Activated naive CD4-positive, alpha-beta T cell treated with anti-CD3 and anti-CD28 coated beads, Interleukin-2, amount 50 U/mL, for 72 hours (primary cell): ENCODE measurements at regions not wholly inside any gene's neighbourhood (a gene's known extent, or its start where the extent isn't known, plus 50 kb on each side); places are given as distances from the start of the nearest gene placed in this dataset.
A peak's percentile ranks its signal among the peaks of the same experiment; 100 is the strongest.

ENCODE experiments used
- ATAC-seq, 2 donors: fragments of 150-1000 bp; cut with Tn5 transposase; 2 replicates each; pipeline ENCODE4 v1.10.0; 2021; ENCODE audit warnings: mild to moderate bottlenecking in 2 of 2, moderate library complexity in 2 of 2
- DNase-seq, 2 donors: peaks; one replicate each; pipeline ENCODE4 v3.0.0; 2021 to 2022; ENCODE audit warnings: low spot score in 2 of 2
- H3K27ac Mint-ChIP-seq, 2 donors: one replicate each; pipeline ENCODE4 v1.8.0; 2022; ENCODE audit warnings: mild to moderate bottlenecking in 2 of 2, mixed read lengths in 2 of 2
- H3K36me3 Mint-ChIP-seq, 2 donors: one replicate each; pipeline ENCODE4 v1.8.0; 2022; ENCODE audit warnings: mixed read lengths in 2 of 2
- H3K9me3 Mint-ChIP-seq, 2 donors: one replicate each; pipeline ENCODE4 v1.8.0; 2022; ENCODE audit warnings: mixed read lengths in 2 of 2

GRCh38 chr12:39157696-39158342 lies 252.4 kb upstream of the CPNE8 start:
- ATAC-seq (no peak), DNase-seq (no peak)
- peaks cover 0 to 6% of the 10 kb centered on the region in 2 donors for H3K36me3 Mint-ChIP-seq
- no peak overlapping the region for H3K27ac Mint-ChIP-seq
- peaks cover 9 to 12% of the 10 kb centered on the region in 2 donors for H3K9me3 Mint-ChIP-seq

DNA sequence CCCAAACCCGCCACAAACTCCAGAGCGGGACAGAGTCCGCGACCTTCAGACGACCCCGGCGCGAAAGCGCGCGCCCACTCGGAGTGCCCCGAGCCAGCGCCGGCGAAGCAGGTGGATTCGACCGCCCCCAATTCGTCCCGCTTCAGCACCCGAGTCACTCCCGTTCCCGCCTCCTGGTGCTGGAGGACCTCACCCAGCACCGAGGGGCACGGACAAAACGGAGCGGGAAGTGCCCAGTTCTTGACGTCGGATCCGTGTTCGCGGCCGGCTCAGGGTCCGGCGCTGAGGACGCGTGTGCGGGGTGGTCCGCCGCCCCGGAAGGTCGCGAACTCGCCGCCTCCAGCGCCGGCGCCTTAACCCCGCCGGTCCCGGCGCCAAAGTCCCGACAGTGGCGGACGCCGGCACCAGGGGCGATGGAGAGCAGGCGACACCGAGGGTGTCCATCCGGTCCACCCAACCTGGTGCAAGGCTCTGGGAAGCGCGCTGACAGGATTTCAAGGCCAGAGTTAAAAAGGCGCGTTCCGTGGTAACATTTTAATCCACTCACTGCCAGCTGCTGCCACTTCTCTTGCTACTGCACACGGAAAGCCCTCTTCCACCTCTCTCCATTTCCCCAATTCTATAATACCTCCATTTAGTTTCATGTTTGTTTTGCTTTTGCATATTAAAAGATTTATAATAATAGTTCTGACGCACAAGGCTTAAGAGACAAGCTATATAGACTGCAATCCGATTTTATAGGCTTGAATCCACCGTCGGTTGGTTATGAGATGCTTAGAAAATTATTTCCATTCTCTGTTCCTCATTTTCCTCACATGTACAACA lies 240.0 kb upstream of the CPNE8 start:
- ATAC-seq: peak; percentile 45 to 86
- H3K9me3 Mint-ChIP-seq: peaks cover 25 to 33% of the 10 kb centered on the region in 2 donors
- peak in 1 of 2 donors; percentile 74 for DNase-seq
- no peak overlapping the region for H3K27ac Mint-ChIP-seq
- H3K36me3 Mint-ChIP-seq: peaks cover 12 to 15% of the 10 kb centered on the region in 2 donors

GRCh38 chr12:39144613-39145061 lies 239.2 kb upstream of the CPNE8 start:
- Mint-ChIP-seq H3K27ac (no peak overlapping the region), H3K9me3 (peaks cover 19 to 28% of the 10 kb centered on the region in 2 donors), H3K36me3 (peaks cover 12 to 13% of the 10 kb centered on the region in 2 donors)
- no peak for DNase-seq
- ATAC-seq: peak in 1 of 2 donors; percentile 5

- Mint-ChIP-seq H3K27ac (no peak overlapping the region), H3K9me3 (peaks cover 7 to 11% of the 10 kb centered on the region in 2 donors), H3K36me3 (peaks cover 0 to 5% of the 10 kb centered on the region in 2 donors)
- DNase-seq (no peak), ATAC-seq (no peak)
Observed at GRCh38 chr12:39138268-39138667, 232.9 kb upstream of the CPNE8 start.

- H3K9me3 Mint-ChIP-seq: peaks cover 0 to 8% of the 10 kb centered on the region in 2 donors
Observed at GRCh38 chr12:39127401-39127800, 222.0 kb upstream of the CPNE8 start.

DNA sequence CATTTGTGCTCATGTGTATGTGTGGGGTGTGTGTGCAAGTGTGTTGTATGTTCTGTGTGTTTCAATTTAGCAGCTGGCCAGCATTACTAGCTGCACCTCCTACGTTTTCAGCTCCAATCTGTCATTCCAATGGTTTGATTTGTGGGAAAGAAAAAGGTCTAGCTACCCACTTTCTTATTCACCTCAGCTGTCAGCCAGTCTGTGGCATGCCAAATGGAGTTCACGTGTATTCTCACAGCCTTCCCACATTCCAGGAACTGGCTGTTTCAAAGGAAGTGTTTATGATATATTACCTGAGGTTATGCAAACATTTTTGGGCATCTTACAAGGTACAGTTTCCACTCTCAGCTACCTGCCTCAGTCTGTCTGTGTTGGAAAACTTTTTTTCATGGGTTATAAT lies 220.2 kb upstream of the CPNE8 start:
- no peak for ATAC-seq
- Mint-ChIP-seq H3K27ac (no peak overlapping the region), H3K36me3 (peaks cover 0 to 5% of the 10 kb centered on the region in 2 donors), H3K9me3 (peaks cover 0 to 9% of the 10 kb centered on the region in 2 donors)
- no peak for DNase-seq

More at GRCh38 chr12:39127401-39127800, 222.0 kb upstream of the CPNE8 start:
- peaks cover 0 to 5% of the 10 kb centered on the region in 2 donors for H3K36me3 Mint-ChIP-seq
- no peak for ATAC-seq
- no peak overlapping the region for H3K27ac Mint-ChIP-seq
- DNase-seq: no peak

DNA sequence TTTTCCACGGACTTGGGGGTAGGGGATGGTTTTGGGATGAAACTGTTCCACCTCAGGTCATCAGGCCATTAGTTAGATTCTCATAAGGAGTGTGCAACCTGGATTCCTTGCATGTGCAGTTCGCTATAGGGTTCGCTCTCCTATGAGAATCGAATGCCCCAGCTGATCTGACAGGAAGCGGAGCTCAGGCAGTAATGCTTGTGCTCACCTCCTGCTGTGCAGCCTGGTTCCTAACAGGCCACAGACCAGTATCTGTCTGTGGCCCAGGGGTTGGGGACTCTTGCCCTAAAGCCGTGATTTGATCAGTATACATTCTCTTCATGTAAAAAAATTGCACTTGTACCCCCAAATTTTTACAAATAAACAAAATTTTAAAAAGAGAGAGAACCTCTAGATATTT lies 219.4 kb upstream of the CPNE8 start:
- Mint-ChIP-seq H3K9me3 (peaks cover 0 to 9% of the 10 kb centered on the region in 2 donors), H3K27ac (no peak overlapping the region)

DNA sequence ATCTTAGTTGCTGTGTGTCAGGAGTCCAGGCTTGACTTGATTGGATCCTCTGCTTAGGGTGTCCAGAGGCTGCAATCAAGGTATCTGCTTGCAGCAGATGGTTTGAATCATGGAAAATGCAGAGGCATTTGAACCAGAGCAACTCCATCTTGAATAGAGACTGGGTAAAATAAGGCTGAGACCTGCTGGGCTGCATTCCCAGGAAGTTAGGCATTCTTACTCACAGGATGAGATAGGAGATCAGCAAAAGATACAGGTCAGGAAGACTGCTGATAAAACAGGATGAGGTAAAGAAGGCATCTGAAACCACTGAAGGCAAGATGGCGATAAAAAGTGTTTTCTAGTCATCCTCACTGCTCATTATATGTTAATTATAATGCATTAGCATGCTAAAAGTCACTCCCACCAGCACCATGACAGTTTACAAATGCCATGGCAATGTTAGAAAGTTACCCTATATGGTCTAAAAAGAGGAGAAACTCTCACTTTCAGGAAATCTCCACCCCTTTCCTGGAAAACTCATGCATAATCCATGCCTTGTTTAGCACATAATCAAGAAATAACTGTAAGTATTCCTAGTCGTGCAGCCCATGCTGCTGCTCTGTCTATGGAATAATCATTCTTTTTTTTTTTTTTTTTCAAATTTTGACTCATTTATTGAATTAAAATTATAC lies 218.3 kb upstream of the CPNE8 start:
- H3K9me3 Mint-ChIP-seq: peaks cover 0 to 9% of the 10 kb centered on the region in 2 donors
- no peak overlapping the region for H3K27ac Mint-ChIP-seq
- peaks cover 0 to 5% of the 10 kb centered on the region in 2 donors for H3K36me3 Mint-ChIP-seq
- no peak for ATAC-seq
- DNase-seq: no peak

More for the DNA sequence above, 219.4 kb upstream of the CPNE8 start:
- peaks cover 0 to 5% of the 10 kb centered on the region in 2 donors for H3K36me3 Mint-ChIP-seq
- no peak for DNase-seq
- no peak for ATAC-seq

GRCh38 chr12:39122562-39123204 lies 217.3 kb upstream of the CPNE8 start:
- Mint-ChIP-seq H3K9me3 (peaks cover 0 to 9% of the 10 kb centered on the region in 2 donors), H3K27ac (no peak overlapping the region), H3K36me3 (peaks cover 0 to 5% of the 10 kb centered on the region in 2 donors)
- ATAC-seq (no peak), DNase-seq (no peak)

GRCh38 chr12:39116861-39117260 lies 211.5 kb upstream of the CPNE8 start:
- ATAC-seq (no peak), DNase-seq (no peak)
- Mint-ChIP-seq H3K27ac (no peak overlapping the region), H3K9me3 (peaks cover 0 to 3% of the 10 kb centered on the region in 2 donors), H3K36me3 (no peaks in the 10 kb centered on the region)

DNA sequence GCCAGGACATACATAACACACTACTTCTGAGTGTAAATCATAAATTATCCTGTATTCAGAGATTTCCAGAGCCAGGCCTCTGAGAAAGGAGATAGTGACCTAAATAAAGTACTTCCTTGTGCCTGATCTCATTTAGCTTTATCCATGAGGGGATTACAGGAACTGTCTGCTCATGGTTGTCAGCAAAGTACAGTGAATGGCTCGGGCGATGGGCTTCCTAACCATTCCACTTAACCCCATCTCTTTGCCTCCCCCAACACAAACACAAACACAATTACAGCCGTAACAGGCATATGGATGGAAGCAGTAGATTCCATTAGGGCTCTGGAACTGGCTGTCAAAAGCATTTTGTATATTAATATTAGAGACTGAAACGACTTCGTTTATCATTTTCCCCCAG lies 206.7 kb upstream of the CPNE8 start:
- peaks cover 0 to 2% of the 10 kb centered on the region in 2 donors for H3K9me3 Mint-ChIP-seq
- DNase-seq: no peak
- no peaks in the 10 kb centered on the region for H3K36me3 Mint-ChIP-seq
- no peak overlapping the region for H3K27ac Mint-ChIP-seq
- ATAC-seq: no peak

DNA sequence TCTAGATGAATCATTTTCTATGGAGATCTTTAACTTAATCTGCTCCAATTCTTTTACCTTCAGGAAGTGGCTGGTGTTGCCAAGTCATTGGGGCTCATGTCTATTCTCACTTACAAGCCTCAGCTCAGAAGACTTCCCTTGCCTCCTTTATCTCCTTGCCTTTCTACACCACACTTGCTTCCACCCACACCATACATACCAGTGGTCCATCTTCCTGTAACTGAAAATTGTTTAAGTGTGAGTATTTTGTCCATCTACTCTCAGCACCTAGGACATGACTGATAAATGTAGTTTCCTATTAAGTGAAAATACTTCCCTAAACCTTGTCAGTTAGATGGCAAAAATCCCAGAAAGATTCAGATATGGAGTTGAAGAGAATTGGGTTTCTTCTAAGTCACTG lies 199.7 kb upstream of the CPNE8 start:
- H3K36me3 Mint-ChIP-seq: no peaks in the 10 kb centered on the region
- ATAC-seq: no peak
- DNase-seq: no peak
- H3K9me3 Mint-ChIP-seq: no peaks in the 10 kb centered on the region
- no peak overlapping the region for H3K27ac Mint-ChIP-seq

GRCh38 chr12:39103552-39104165 lies 198.3 kb upstream of the CPNE8 start:
- H3K36me3 Mint-ChIP-seq: no peaks in the 10 kb centered on the region
- DNase-seq: peak in 1 of 2 donors; percentile 9
- H3K9me3 Mint-ChIP-seq: no peaks in the 10 kb centered on the region
- peak; percentile 66 to 79 for ATAC-seq
- H3K27ac Mint-ChIP-seq: no peak overlapping the region

- Mint-ChIP-seq H3K36me3 (no peaks in the 10 kb centered on the region), H3K9me3 (no peaks in the 10 kb centered on the region), H3K27ac (no peak overlapping the region)
- ATAC-seq (no peak), DNase-seq (no peak)
Observed at GRCh38 chr12:39102474-39103209, 197.3 kb upstream of the CPNE8 start.

DNA sequence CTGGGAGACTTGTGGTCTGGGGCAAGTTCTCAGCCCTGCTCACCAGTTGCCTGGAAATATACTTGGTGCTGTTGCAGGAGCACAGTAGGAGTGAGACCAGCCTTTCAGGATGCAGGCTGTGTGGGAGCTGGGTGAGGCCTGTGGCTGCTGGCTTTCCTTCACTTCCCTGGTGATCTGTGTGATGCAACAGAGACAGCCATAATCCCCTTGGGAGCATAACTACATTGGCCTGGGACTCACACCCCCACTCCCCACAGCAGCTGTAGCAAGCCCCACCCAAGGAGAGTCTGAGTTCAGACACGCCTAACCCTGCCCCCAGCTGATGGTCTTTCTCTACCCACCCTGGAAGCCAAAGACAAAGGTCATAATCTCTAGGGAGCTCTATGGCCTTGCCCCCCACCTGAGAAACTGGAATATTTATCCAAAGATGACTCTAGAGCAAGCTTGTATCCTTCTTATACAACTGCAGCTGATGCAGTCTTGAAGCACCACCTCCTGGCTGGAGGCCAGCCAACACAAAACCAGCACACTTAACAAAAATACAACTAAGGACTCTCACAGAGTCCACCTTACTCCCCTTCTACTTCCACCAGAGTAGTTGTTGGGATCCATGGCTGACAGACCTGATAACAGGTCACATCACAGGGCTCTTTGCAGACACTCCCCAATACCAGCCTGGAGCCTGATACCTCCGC lies 190.4 kb upstream of the CPNE8 start:
- no peak for ATAC-seq
- no peaks in the 10 kb centered on the region for H3K36me3 Mint-ChIP-seq

More for the DNA sequence above, 190.4 kb upstream of the CPNE8 start:
- no peak for DNase-seq
- H3K9me3 Mint-ChIP-seq: no peaks in the 10 kb centered on the region
- H3K27ac Mint-ChIP-seq: no peak overlapping the region
